Endothelial cell of umbilical vein (primary cell): ENCODE measurements at regions not wholly inside any gene's neighbourhood (a gene's known extent, or its start where the extent isn't known, plus 50 kb on each side); places are given as distances from the start of the nearest gene placed in this dataset.

ENCODE experiments used
- BruUV-seq: library from RNA; stranded (reverse); fragments of 400-500 nt; replicated peaks from 2 replicates; lab custom pipeline; 2021; lab: Mats Ljungman, UMichigan
- CTCF ChIA-PET: fragments of 300-600, 350-600 bp; sonication (Branson Sonifier 250); formaldehyde crosslinking; loops from one replicate; lab custom pipeline; 2021; ENCODE audit warnings: antibody characterized with exemption, inconsistent platforms; lab: Charles Lee
- POLR2A ChIA-PET: fragments of 300-600, 350-600 bp; sonication (Branson Sonifier 250); formaldehyde crosslinking; loops from one replicate; lab custom pipeline; 2021; ENCODE audit warnings: antibody characterized with exemption, inconsistent platforms; lab: Charles Lee
- DNase-seq: peaks from one replicate; pipeline ENCODE4 v3.0.0-alpha.2; 2011; ENCODE audit warnings: low read depth, low spot score
- FAIRE-seq: peaks from 2 replicates; lab custom pipeline; 2011; peaks lifted over from hg19 to GRCh38; lab: Jason Lieb, UNC
- H2AFZ ChIP-seq: 2 replicates; pipeline ENCODE4 v1.6.0; 2012; ENCODE audit warnings: low read depth, low read length, control low read depth, inconsistent platforms
- H3K27ac ChIP-seq: 2 replicates; pipeline ENCODE4 v1.5.1; 2011; ENCODE audit warnings: low read depth, mild to moderate bottlenecking, control low read depth, low read length, moderate library complexity; ENCODE audit not compliant: insufficient read depth
- H3K27me3 ChIP-seq, 2 experiments: 2 replicates each; pipeline versions ENCODE4 v1.6.0 to v1.6.1; 2011; ENCODE audit warnings: low read length in 2 of 2, mixed read lengths in 1 of 2; ENCODE audit not compliant: control insufficient read depth in 2 of 2, insufficient read depth in 2 of 2
- H3K36me3 ChIP-seq, 2 experiments: 2 replicates in 1 of 2; 3 replicates in 1 of 2; pipeline ENCODE4 v1.5.1; 2011; ENCODE audit warnings: low read length in 2 of 2, mild to moderate bottlenecking in 1 of 2, moderate library complexity in 1 of 2; ENCODE audit not compliant: control insufficient read depth in 2 of 2, insufficient read depth in 2 of 2; ENCODE audit errors: extremely low read depth in 1 of 2
- H3K4me1 ChIP-seq: 3 replicates; pipeline ENCODE4 v1.5.1; 2011; ENCODE audit warnings: mild to moderate bottlenecking, low read length; ENCODE audit not compliant: control insufficient read depth, insufficient read depth; ENCODE audit errors: extremely low read depth
- H3K4me2 ChIP-seq: 2 replicates; pipeline ENCODE4 v1.6.1; 2011; ENCODE audit warnings: low read length, control low read depth, mixed read lengths; ENCODE audit not compliant: insufficient read depth
- H3K4me3 ChIP-seq, 3 experiments: fragments of 200-600 bp in 1 of 3; sonication (generic), shearing (Covaris generic) in 1 of 3; replicated peaks in 1 of 3; 2 replicates each; pipeline ENCODE4 v1.5.1; 2011 to 2016; ENCODE audit warnings: control low read depth in 3 of 3, low read length in 3 of 3, mild to moderate bottlenecking in 2 of 3, inconsistent platforms in 1 of 3, low read depth in 1 of 3, moderate library complexity in 1 of 3; ENCODE audit not compliant: insufficient read depth in 1 of 3
- H3K79me2 ChIP-seq: 2 replicates; pipeline ENCODE4 v1.6.0; 2012; ENCODE audit warnings: low read length, inconsistent platforms; ENCODE audit not compliant: control insufficient read depth, insufficient read depth
- H3K9ac ChIP-seq: replicated peaks from 2 replicates; pipeline ENCODE3; 2011; ENCODE audit warnings: low read length, control low read depth; ENCODE audit not compliant: insufficient read depth; ENCODE audit errors: extremely low read depth
- H3K9me1 ChIP-seq: replicated peaks from 3 replicates; pipeline ENCODE4 v1.6.0; 2011; ENCODE audit warnings: mild to moderate bottlenecking, low read length; ENCODE audit not compliant: control insufficient read depth, insufficient read depth; ENCODE audit errors: extremely low read depth
- H3K9me3 ChIP-seq: replicated peaks from 2 replicates; pipeline ENCODE4 v1.5.1; 2012; ENCODE audit warnings: low read length, inconsistent platforms; ENCODE audit not compliant: control insufficient read depth, insufficient read depth
- H4K20me1 ChIP-seq: replicated peaks from 2 replicates; pipeline ENCODE3; 2011; ENCODE audit warnings: mild to moderate bottlenecking, low read length; ENCODE audit not compliant: control insufficient read depth, insufficient read depth; ENCODE audit errors: extremely low read depth
- EZH2 ChIP-seq: IDR thresholded peaks from 2 replicates; pipeline ENCODE4 v1.6.1; 2012; ENCODE audit warnings: borderline replicate concordance, low read depth, mild to moderate bottlenecking, moderate library complexity, low read length, inconsistent platforms; ENCODE audit not compliant: severe bottlenecking
- FOS ChIP-seq: IDR thresholded peaks from 2 replicates; pipeline ENCODE4 v1.6.1; 2011; ENCODE audit warnings: mild to moderate bottlenecking, low read length, moderate library complexity, borderline replicate concordance; ENCODE audit not compliant: insufficient read depth
- GATA2 ChIP-seq: IDR thresholded peaks from 2 replicates; pipeline ENCODE4 v1.7.0; 2011; ENCODE audit warnings: low read depth, mild to moderate bottlenecking, moderate library complexity, mixed read lengths, low read length; ENCODE audit not compliant: insufficient read length, insufficient read depth
- JUN ChIP-seq: IDR thresholded peaks from 2 replicates; pipeline ENCODE4 v1.6.1; 2011; ENCODE audit warnings: borderline replicate concordance, low read depth; ENCODE audit not compliant: insufficient read length, insufficient read depth
- MYC ChIP-seq: IDR thresholded peaks from one replicate; pipeline ENCODE4 v1.6.1; 2011; ENCODE audit warnings: mild to moderate bottlenecking, low read depth, low read length
- POLR2A ChIP-seq: IDR thresholded peaks from 2 replicates; pipeline ENCODE4 v1.6.1; 2012; ENCODE audit warnings: low read depth, mild to moderate bottlenecking, control low read depth, low read length
- POLR2AphosphoS5 ChIP-seq: IDR thresholded peaks from 2 replicates; pipeline ENCODE4 v1.6.1; 2012; ENCODE audit warnings: low read depth, mild to moderate bottlenecking, control low read depth, low read length, moderate library complexity; ENCODE audit not compliant: insufficient read depth
- dilution Hi-C: fragments of 300-500 bp; cut with MboI; formaldehyde crosslinking; loops from one replicate; pipeline ENCODE4 v1.15.0; 2019; ENCODE audit warnings: low sequenced_read_pairs; ENCODE audit not compliant: extremely low pct_ligation_motif_present
- intact Hi-C: fragments of 100-400 bp; cut with micrococcal nuclease; formaldehyde crosslinking; loops from one replicate; pipeline ENCODE4 v1.10.0; 2022
- TF ChIP-seq, protein P1 (sequence below): IDR thresholded peaks from 2 replicates; pipeline ENCODE4 v1.6.1; 2011; ENCODE audit not compliant: insufficient read depth, insufficient read length
- TF ChIP-seq, protein P2 (sequence below), 2 donors: IDR thresholded peaks; 1 replicate in 1 of 2; 2 replicates in 1 of 2; pipeline ENCODE4 v1.5.1; 2011; ENCODE audit warnings: low read length in 2 of 2, mild to moderate bottlenecking in 2 of 2, moderate library complexity in 2 of 2, control low read depth in 1 of 2, inconsistent platforms in 1 of 2, low read depth in 1 of 2; ENCODE audit not compliant: insufficient read depth in 1 of 2; ENCODE audit errors: extremely low read depth in 1 of 2

DNA sequence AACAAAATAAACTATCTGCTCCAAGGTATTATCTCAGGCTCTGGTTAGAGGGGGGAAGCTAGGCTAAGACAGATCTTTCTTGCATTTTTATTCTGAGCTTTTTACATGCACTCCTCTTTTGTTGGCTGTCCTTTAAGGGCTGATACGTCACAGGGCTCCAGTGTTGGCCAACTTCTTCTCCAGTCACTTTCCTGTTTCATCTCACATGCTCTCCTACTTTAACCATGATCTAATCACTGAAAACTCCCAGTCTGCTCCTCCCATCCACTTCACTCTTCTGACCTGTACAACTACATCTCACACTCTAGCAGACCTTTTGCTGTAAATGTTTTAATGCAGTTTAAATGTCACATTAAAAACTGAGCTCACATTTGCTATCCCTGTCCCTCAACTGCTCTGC, 510.0 kb upstream of the KLF12 start:
- POLR2A ChIA-PET, result no interaction called here
- TF ChIP-seq FOS (no peak), GATA2 (no peak), JUN (no peak), POLR2AphosphoS5 (no peak), POLR2A (no peak), EZH2 (no peak)
- no peaks in the 10 kb centered on the region for H3K9me1 ChIP-seq
- FAIRE-seq, result no peak
- no TSS peak for BruUV-seq
- no peaks in the 10 kb centered on the region for H3K4me1 ChIP-seq
- H3K79me2 ChIP-seq, result no peaks in the 10 kb centered on the region
- H3K36me3 ChIP-seq, result no peaks in the 10 kb centered on the region
- H3K4me3 ChIP-seq, result no peak overlapping the region
- no peaks in the 10 kb centered on the region for H4K20me1 ChIP-seq
- dilution Hi-C loops (no loop called here), intact Hi-C loops (no loop called here)
- no peak overlapping the region for H3K27ac ChIP-seq
- no peak overlapping the region for H3K4me2 ChIP-seq
- H3K27me3 ChIP-seq, result peaks cover 0 to 4% of the 10 kb centered on the region in 2 experiments
- no peak for DNase-seq
- H3K9me3 ChIP-seq, result no peaks in the 10 kb centered on the region
- no peak overlapping the region for H2AFZ ChIP-seq
- H3K9ac ChIP-seq, result no peak overlapping the region
- CTCF ChIA-PET, result interaction anchor here (1.3 kb wide), 1 partner anchor 10 kb away, joined by 4 read pairs; no protein-coding TSS in a partner anchor

GRCh38 chr13:74641586-74641985, 507.4 kb upstream of the KLF12 start:
- DNase-seq (no peak), FAIRE-seq (no peak)
- dilution Hi-C loops, result no loop called here
- Histone ChIP-seq H3K27ac (no peak overlapping the region), H4K20me1 (no peaks in the 10 kb centered on the region), H3K4me2 (no peak overlapping the region), H3K9me1 (no peaks in the 10 kb centered on the region), H3K9me3 (no peaks in the 10 kb centered on the region), H3K9ac (no peak overlapping the region), H2AFZ (no peak overlapping the region), H3K36me3 (no peaks in the 10 kb centered on the region), H3K4me1 (no peaks in the 10 kb centered on the region), H3K27me3 (peaks cover 0 to 4% of the 10 kb centered on the region in 2 experiments), H3K4me3 (no peak overlapping the region), H3K79me2 (no peaks in the 10 kb centered on the region)
- intact Hi-C loops, result no loop called here
- POLR2A ChIA-PET, result no interaction called here
- TF ChIP-seq POLR2AphosphoS5 (no peak), JUN (no peak), MYC (no peak), POLR2A (no peak), GATA2 (no peak), EZH2 (no peak), FOS (no peak)
- TF ChIP-seq, protein P1, sequence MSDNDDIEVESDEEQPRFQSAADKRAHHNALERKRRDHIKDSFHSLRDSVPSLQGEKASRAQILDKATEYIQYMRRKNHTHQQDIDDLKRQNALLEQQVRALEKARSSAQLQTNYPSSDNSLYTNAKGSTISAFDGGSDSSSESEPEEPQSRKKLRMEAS, result no peak
- TF ChIP-seq, protein P2, sequence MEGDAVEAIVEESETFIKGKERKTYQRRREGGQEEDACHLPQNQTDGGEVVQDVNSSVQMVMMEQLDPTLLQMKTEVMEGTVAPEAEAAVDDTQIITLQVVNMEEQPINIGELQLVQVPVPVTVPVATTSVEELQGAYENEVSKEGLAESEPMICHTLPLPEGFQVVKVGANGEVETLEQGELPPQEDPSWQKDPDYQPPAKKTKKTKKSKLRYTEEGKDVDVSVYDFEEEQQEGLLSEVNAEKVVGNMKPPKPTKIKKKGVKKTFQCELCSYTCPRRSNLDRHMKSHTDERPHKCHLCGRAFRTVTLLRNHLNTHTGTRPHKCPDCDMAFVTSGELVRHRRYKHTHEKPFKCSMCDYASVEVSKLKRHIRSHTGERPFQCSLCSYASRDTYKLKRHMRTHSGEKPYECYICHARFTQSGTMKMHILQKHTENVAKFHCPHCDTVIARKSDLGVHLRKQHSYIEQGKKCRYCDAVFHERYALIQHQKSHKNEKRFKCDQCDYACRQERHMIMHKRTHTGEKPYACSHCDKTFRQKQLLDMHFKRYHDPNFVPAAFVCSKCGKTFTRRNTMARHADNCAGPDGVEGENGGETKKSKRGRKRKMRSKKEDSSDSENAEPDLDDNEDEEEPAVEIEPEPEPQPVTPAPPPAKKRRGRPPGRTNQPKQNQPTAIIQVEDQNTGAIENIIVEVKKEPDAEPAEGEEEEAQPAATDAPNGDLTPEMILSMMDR (IDR thresholded peaks at IDR 0.05; ENCODE audit: extremely low read depth in 1 of 2, insufficient read depth in 1 of 2, low read depth in 1 of 2, low read length in 2 of 2), result no peak
- CTCF ChIA-PET, result interaction anchor here (3.0 kb wide), 1 partner anchor 10 kb away, joined by 8 read pairs; no protein-coding TSS in a partner anchor
- no TSS peak for BruUV-seq
